22Rv1 (cell line): ENCODE measurements at regions not wholly inside any gene's neighbourhood (a gene's known extent, or its start where the extent isn't known, plus 50 kb on each side); places are given as distances from the start of the nearest gene placed in this dataset.

Experiments used
- CTCF ChIP-seq: fragments of 450-650 bp; IDR thresholded peaks from 2 replicates; pipeline ENCODE4 v1.5.1; 2017; ENCODE audit warnings: mild to moderate bottlenecking
- ZFX ChIP-seq: fragments of 450-650 bp; IDR thresholded peaks from 2 replicates; pipeline ENCODE4 v1.6.1; 2017; ENCODE audit warnings: antibody characterized with exemption, borderline replicate concordance

- no peak for TF ChIP-seq CTCF
- no peak for TF ChIP-seq ZFX
Observed at GRCh38 chr6:168848797-168849196, 404.8 kb downstream of the THBS2 start.
